H1 (cell line): ENCODE measurements at regions not wholly inside any gene's neighbourhood (a gene's known extent, or its start where the extent isn't known, plus 50 kb on each side); places are given as distances from the start of the nearest gene placed in this dataset.

ENCODE experiments used
- CHD1 ChIP-seq: IDR thresholded peaks from 2 replicates; pipeline ENCODE4 v1.6.1; 2012; ENCODE audit warnings: low read depth, low read length, improper control_type of control experiment
- CHD7 ChIP-seq: fragments of 300-600 bp; sonication (generic); IDR thresholded peaks from 2 replicates; pipeline ENCODE4 v1.7.1; 2012; ENCODE audit warnings: low read length, moderate library complexity, mild to moderate bottlenecking, inconsistent platforms; ENCODE audit not compliant: insufficient replicate concordance
- KDM1A ChIP-seq: fragments of 200-600, 300-600 bp; sonication (generic); IDR thresholded peaks from 2 replicates; pipeline ENCODE4 v1.7.1; 2016; ENCODE audit warnings: mild to moderate bottlenecking, low read length, borderline replicate concordance
- SIN3A ChIP-seq, 2 experiments: IDR thresholded peaks in 1 of 2; conservative IDR thresholded peaks in 1 of 2; 2 replicates each; pipeline ENCODE4 v1.6.1; 2011 to 2012; ENCODE audit warnings: low read length in 2 of 2, improper control_type of control experiment in 1 of 2, low read depth in 1 of 2, mild to moderate bottlenecking in 1 of 2

- TF ChIP-seq SIN3A (conservative IDR thresholded peaks at IDR 0.05 in 1 of 2, IDR thresholded peaks at IDR 0.05 in 1 of 2; ENCODE audit: low read depth in 1 of 2, low read length in 2 of 2): no peak
- TF ChIP-seq CHD7: no peak
- no peak for TF ChIP-seq CHD1
- TF ChIP-seq KDM1A: no peak
Measured at GRCh38 chr10:52994370-52994769, 221.8 kb upstream of the MBL2 start (continued).
